Glomerular endothelial cell (primary cell): ENCODE measurements at regions not wholly inside any gene's neighbourhood (a gene's known extent, or its start where the extent isn't known, plus 50 kb on each side); places are given as distances from the start of the nearest gene placed in this dataset.
"Not testable (repeated sequence)": the region's sequence is repeated elsewhere in the genome, so short reads cannot be mapped to it uniquely, and the experiment has no call there.

Source experiments
- DNase-seq: peaks from one replicate; pipeline ENCODE4 v3.0.0-alpha.2; 2011; ENCODE audit warnings: low read depth, low spot score; ENCODE audit errors: extremely low read depth

GRCh38 chr3:27630885-27631284, 91.2 kb downstream of the EOMES start:
- DNase-seq = no peak

GRCh38 chr3:27629366-27629765, 92.8 kb downstream of the EOMES start:
- no peak for DNase-seq

GRCh38 chr3:27628026-27628750, 93.9 kb downstream of the EOMES start:
- no peak for DNase-seq

GRCh38 chr3:27626596-27627118, 95.5 kb downstream of the EOMES start:
- DNase-seq = no peak

GRCh38 chr3:27625864-27626263, 96.3 kb downstream of the EOMES start:
- DNase-seq = no peak

GRCh38 chr3:27623085-27623753, 98.9 kb downstream of the EOMES start:
- DNase-seq = peak; percentile 75

GRCh38 chr3:27617552-27617951, 104.6 kb downstream of the EOMES start:
- DNase-seq = no peak

- no peak for DNase-seq
These were observed 106.1 kb downstream of the EOMES start for GRCh38 chr3:27616031-27616430.

GRCh38 chr3:27615555-27615954, 106.6 kb downstream of the EOMES start:
- no peak for DNase-seq

- DNase-seq = no peak
These were observed 107.5 kb downstream of the EOMES start for GRCh38 chr3:27614592-27614991.

GRCh38 chr3:27613846-27614500, 108.2 kb downstream of the EOMES start:
- DNase-seq = no peak

GRCh38 chr3:27610800-27611525, 111.2 kb downstream of the EOMES start:
- no peak for DNase-seq

- DNase-seq = peak; percentile 64
These were observed 114.8 kb downstream of the EOMES start for GRCh38 chr3:27607370-27607769.

GRCh38 chr3:27606537-27606936, 115.6 kb downstream of the EOMES start:
- DNase-seq = no peak

- not testable (repeated sequence) for DNase-seq
These were observed 117.1 kb upstream of the SLC4A7 start for GRCh38 chr3:27601311-27601710.

- DNase-seq = not testable (repeated sequence)
These were observed 115.6 kb upstream of the SLC4A7 start for GRCh38 chr3:27599741-27600140.

- no peak for DNase-seq
These were observed 112.7 kb upstream of the SLC4A7 start for GRCh38 chr3:27596921-27597320.

- DNase-seq = peak; percentile 64
These were observed 112.2 kb upstream of the SLC4A7 start for GRCh38 chr3:27596334-27596841.

GRCh38 chr3:27594096-27594690, 110.0 kb upstream of the SLC4A7 start:
- DNase-seq = no peak

GRCh38 chr3:27593173-27593572, 109.0 kb upstream of the SLC4A7 start:
- DNase-seq = no peak
